Natural killer cell treated with Interleukin-12 subunit alpha and Interleukin-12 subunit beta and Interleukin-15 and Interleukin-18, amount 100 ng/mL, for 72 hours (primary cell): ENCODE measurements at regions not wholly inside any gene's neighbourhood (a gene's known extent, or its start where the extent isn't known, plus 50 kb on each side); places are given as distances from the start of the nearest gene placed in this dataset.

Experiments
- ATAC-seq, 2 donors: fragments of 150-1000 bp; cut with Tn5 transposase in 1 of 2; sonication (Bioruptor Pico), chemical (Tn5 transposase) in 1 of 2; 2 replicates each; pipeline ENCODE4 v1.10.0; 2021
- DNase-seq: peaks from one replicate; pipeline ENCODE4 v3.0.0; 2022; ENCODE audit warnings: low spot score
- H3K27ac Mint-ChIP-seq, 2 donors: 1 replicate in 1 of 2; 2 replicates in 1 of 2; pipeline ENCODE4 v1.8.0; 2022; ENCODE audit warnings: mixed read lengths in 2 of 2, mild to moderate bottlenecking in 1 of 2, moderate library complexity in 1 of 2
- H3K27me3 Mint-ChIP-seq, 2 donors: 1 replicate in 1 of 2; 2 replicates in 1 of 2; pipeline ENCODE4 v1.8.0; 2022; ENCODE audit warnings: mixed read lengths in 2 of 2
- H3K36me3 Mint-ChIP-seq: one replicate; pipeline ENCODE4 v1.8.0; 2022; ENCODE audit warnings: mixed read lengths
- H3K4me1 Mint-ChIP-seq, 2 donors: 1 replicate in 1 of 2; 2 replicates in 1 of 2; pipeline ENCODE4 v1.8.0; 2022; ENCODE audit warnings: low read depth in 2 of 2, mixed read lengths in 2 of 2, mild to moderate bottlenecking in 1 of 2
- H3K4me3 Mint-ChIP-seq: one replicate; pipeline ENCODE4 v1.8.0; 2022; ENCODE audit warnings: mixed read lengths
- H3K9me3 Mint-ChIP-seq: 2 replicates; pipeline ENCODE4 v1.8.0; 2022; ENCODE audit warnings: mixed read lengths

- no peak overlapping the region for H3K4me3 Mint-ChIP-seq
- H3K36me3 Mint-ChIP-seq, result no peaks in the 10 kb centered on the region
- H3K4me1 Mint-ChIP-seq, result peaks cover 3 to 5% of the 10 kb centered on the region in 2 donors
- H3K27me3 Mint-ChIP-seq, result peaks cover 7 to 8% of the 10 kb centered on the region in 2 donors
- H3K9me3 Mint-ChIP-seq, result no peaks in the 10 kb centered on the region
- ATAC-seq, result no peak
- no peak for DNase-seq
- no peak overlapping the region for H3K27ac Mint-ChIP-seq
Observed at GRCh38 chr2:20552847-20553246, 98.1 kb downstream of the HS1BP3 start.

GRCh38 chr2:20553580-20553979, 97.3 kb downstream of the HS1BP3 start:
- peaks cover 3 to 5% of the 10 kb centered on the region in 2 donors for H3K4me1 Mint-ChIP-seq
- H3K4me3 Mint-ChIP-seq, result no peak overlapping the region
- ATAC-seq (no peak), DNase-seq (no peak)
- no peaks in the 10 kb centered on the region for H3K36me3 Mint-ChIP-seq
- no peak overlapping the region for H3K27ac Mint-ChIP-seq
- H3K9me3 Mint-ChIP-seq, result no peaks in the 10 kb centered on the region
- peaks cover 7 to 8% of the 10 kb centered on the region in 2 donors for H3K27me3 Mint-ChIP-seq

- no peak for ATAC-seq
- Mint-ChIP-seq H3K27ac (no peak overlapping the region), H3K27me3 (peaks cover 8 to 10% of the 10 kb centered on the region in 2 donors), H3K4me3 (no peak overlapping the region), H3K4me1 (peaks cover 3 to 5% of the 10 kb centered on the region in 2 donors), H3K9me3 (no peaks in the 10 kb centered on the region), H3K36me3 (no peaks in the 10 kb centered on the region)
- no peak for DNase-seq
Observed at GRCh38 chr2:20555954-20556353, 94.9 kb downstream of the HS1BP3 start.

GRCh38 chr2:20556756-20557155, 94.1 kb downstream of the HS1BP3 start:
- Mint-ChIP-seq H3K27me3 (peaks cover 8 to 10% of the 10 kb centered on the region in 2 donors), H3K36me3 (no peaks in the 10 kb centered on the region), H3K9me3 (no peaks in the 10 kb centered on the region), H3K4me1 (peaks cover 3 to 5% of the 10 kb centered on the region in 2 donors), H3K27ac (no peak overlapping the region), H3K4me3 (no peak overlapping the region)
- DNase-seq (no peak), ATAC-seq (no peak)

- Mint-ChIP-seq H3K4me3 (no peak overlapping the region), H3K9me3 (no peaks in the 10 kb centered on the region), H3K4me1 (peaks cover 0 to under 1% of the 10 kb centered on the region in 2 donors), H3K36me3 (no peaks in the 10 kb centered on the region), H3K27me3 (peaks cover 8 to 10% of the 10 kb centered on the region in 2 donors), H3K27ac (no peak overlapping the region)
- ATAC-seq, result no peak
- no peak for DNase-seq
Observed at GRCh38 chr2:20557226-20557625, 93.7 kb downstream of the HS1BP3 start.

GRCh38 chr2:20557635-20558034, 93.3 kb downstream of the HS1BP3 start:
- no peaks in the 10 kb centered on the region for H3K4me1 Mint-ChIP-seq
- no peak for DNase-seq
- H3K36me3 Mint-ChIP-seq, result no peaks in the 10 kb centered on the region
- no peak overlapping the region for H3K27ac Mint-ChIP-seq
- H3K27me3 Mint-ChIP-seq, result peaks cover 8 to 10% of the 10 kb centered on the region in 2 donors
- no peak overlapping the region for H3K4me3 Mint-ChIP-seq
- no peaks in the 10 kb centered on the region for H3K9me3 Mint-ChIP-seq
- ATAC-seq, result no peak

- Mint-ChIP-seq H3K9me3 (no peaks in the 10 kb centered on the region), H3K4me1 (no peaks in the 10 kb centered on the region), H3K27ac (no peak overlapping the region), H3K36me3 (no peaks in the 10 kb centered on the region), H3K27me3 (peaks cover 8 to 10% of the 10 kb centered on the region in 2 donors), H3K4me3 (no peak overlapping the region)
- no peak for DNase-seq
- ATAC-seq, result peak in 1 of 2 donors; percentile 21
Observed at GRCh38 chr2:20558391-20559150, 92.3 kb downstream of the HS1BP3 start.

GRCh38 chr2:20559277-20559676, 91.6 kb downstream of the HS1BP3 start:
- DNase-seq, result no peak
- no peak overlapping the region for H3K4me3 Mint-ChIP-seq
- no peaks in the 10 kb centered on the region for H3K9me3 Mint-ChIP-seq
- no peak for ATAC-seq
- H3K36me3 Mint-ChIP-seq, result no peaks in the 10 kb centered on the region
- H3K27me3 Mint-ChIP-seq, result peaks cover 8 to 10% of the 10 kb centered on the region in 2 donors
- H3K27ac Mint-ChIP-seq, result no peak overlapping the region
- H3K4me1 Mint-ChIP-seq, result no peaks in the 10 kb centered on the region

GRCh38 chr2:20560011-20560410, 90.9 kb downstream of the HS1BP3 start:
- H3K4me1 Mint-ChIP-seq, result no peaks in the 10 kb centered on the region
- no peaks in the 10 kb centered on the region for H3K36me3 Mint-ChIP-seq
- DNase-seq (no peak), ATAC-seq (no peak)
- no peak overlapping the region for H3K27ac Mint-ChIP-seq
- peaks cover 8 to 10% of the 10 kb centered on the region in 2 donors for H3K27me3 Mint-ChIP-seq
- no peak overlapping the region for H3K4me3 Mint-ChIP-seq
- H3K9me3 Mint-ChIP-seq, result no peaks in the 10 kb centered on the region

- no peak for ATAC-seq
- Mint-ChIP-seq H3K27ac (no peak overlapping the region), H3K27me3 (peaks cover 8 to 10% of the 10 kb centered on the region in 2 donors), H3K36me3 (no peaks in the 10 kb centered on the region), H3K4me1 (no peaks in the 10 kb centered on the region), H3K4me3 (no peak overlapping the region), H3K9me3 (no peaks in the 10 kb centered on the region)
- no peak for DNase-seq
Observed at GRCh38 chr2:20560891-20561636, 89.8 kb downstream of the HS1BP3 start.

GRCh38 chr2:20561637-20562454, 89.1 kb downstream of the HS1BP3 start:
- Mint-ChIP-seq H3K4me1 (no peaks in the 10 kb centered on the region), H3K27me3 (peaks cover 6 to 9% of the 10 kb centered on the region in 2 donors), H3K4me3 (no peak overlapping the region), H3K36me3 (no peaks in the 10 kb centered on the region), H3K27ac (no peak overlapping the region), H3K9me3 (no peaks in the 10 kb centered on the region)
- DNase-seq (no peak), ATAC-seq (no peak)

GRCh38 chr2:20562540-20563225, 88.2 kb downstream of the HS1BP3 start:
- no peak for ATAC-seq
- no peaks in the 10 kb centered on the region for H3K4me1 Mint-ChIP-seq
- no peak overlapping the region for H3K27ac Mint-ChIP-seq
- H3K27me3 Mint-ChIP-seq, result peaks cover 0 to 3% of the 10 kb centered on the region in 2 donors
- H3K4me3 Mint-ChIP-seq, result no peak overlapping the region
- H3K36me3 Mint-ChIP-seq, result no peaks in the 10 kb centered on the region
- H3K9me3 Mint-ChIP-seq, result no peaks in the 10 kb centered on the region
- DNase-seq, result no peak

- Mint-ChIP-seq H3K4me1 (no peaks in the 10 kb centered on the region), H3K27me3 (peaks cover 0 to 3% of the 10 kb centered on the region in 2 donors), H3K27ac (no peak overlapping the region), H3K4me3 (no peak overlapping the region), H3K36me3 (no peaks in the 10 kb centered on the region), H3K9me3 (no peaks in the 10 kb centered on the region)
- no peak for DNase-seq
- ATAC-seq, result no peak
Observed at GRCh38 chr2:20563251-20563650, 87.6 kb downstream of the HS1BP3 start.
